ENCODE measurements at regions not wholly inside any gene's neighbourhood (a gene's known extent, or its start where the extent isn't known, plus 50 kb on each side); places are given as distances from the start of the nearest gene placed in this dataset.

DNA sequence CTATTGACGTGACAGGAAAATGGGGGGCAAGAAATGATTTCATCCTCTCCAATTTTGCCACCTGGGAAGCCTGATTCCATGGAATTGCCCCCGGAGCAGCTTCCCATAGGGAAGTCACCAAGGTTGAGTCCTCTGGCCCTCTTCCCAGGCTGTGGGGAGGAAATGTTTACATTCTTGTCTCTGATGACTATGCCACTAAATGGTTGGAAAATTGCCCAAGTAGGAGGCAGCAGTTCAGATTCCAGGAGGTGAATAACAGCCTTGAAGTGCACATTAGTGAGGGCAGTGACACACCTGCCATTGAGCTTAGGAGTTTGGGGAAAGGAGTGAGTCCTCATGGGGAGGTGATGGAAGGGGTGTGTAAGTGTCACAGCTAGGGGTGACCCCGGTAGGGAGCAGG is 449.2 kb upstream of the DCC start:
- no peaks in the 10 kb centered on the region for H3K4me1 Mint-ChIP-seq
- H3K27me3 Mint-ChIP-seq: no peaks in the 10 kb centered on the region
- no peak overlapping the region for H3K27ac Mint-ChIP-seq
- no peak overlapping the region for H3K4me3 Mint-ChIP-seq
- no peaks in the 10 kb centered on the region for H3K36me3 Mint-ChIP-seq (ENCODE audit: low read depth)
- peaks cover 6% of the 10 kb centered on the region for H3K9me3 Mint-ChIP-seq
- ATAC-seq (replicated peaks): no peak

DNA sequence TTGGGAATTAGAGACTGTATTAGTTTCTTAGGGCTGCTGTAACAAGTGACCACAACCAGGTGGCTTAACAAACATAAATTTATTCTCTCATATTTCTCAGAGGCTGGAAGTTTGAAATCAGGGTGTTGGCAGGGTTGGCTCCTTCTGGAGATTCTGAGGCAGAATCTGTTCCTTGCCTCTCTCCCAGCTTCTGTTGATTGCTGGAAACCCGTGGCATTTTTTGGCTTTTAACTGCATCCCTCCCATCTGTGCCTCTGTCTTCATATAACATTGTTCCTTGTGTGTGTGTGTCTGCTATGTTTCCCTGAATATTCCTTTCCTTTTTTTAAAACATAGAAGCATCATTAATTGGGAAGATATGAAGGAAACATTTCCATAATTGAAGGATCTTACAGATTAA is 448.1 kb upstream of the DCC start:
- no peaks in the 10 kb centered on the region for H3K27me3 Mint-ChIP-seq
- ATAC-seq (replicated peaks): no peak
- H3K36me3 Mint-ChIP-seq (ENCODE audit: low read depth): no peaks in the 10 kb centered on the region
- H3K4me1 Mint-ChIP-seq: no peaks in the 10 kb centered on the region
- peaks cover 6% of the 10 kb centered on the region for H3K9me3 Mint-ChIP-seq
- no peak overlapping the region for H3K27ac Mint-ChIP-seq
- no peak overlapping the region for H3K4me3 Mint-ChIP-seq

DNA sequence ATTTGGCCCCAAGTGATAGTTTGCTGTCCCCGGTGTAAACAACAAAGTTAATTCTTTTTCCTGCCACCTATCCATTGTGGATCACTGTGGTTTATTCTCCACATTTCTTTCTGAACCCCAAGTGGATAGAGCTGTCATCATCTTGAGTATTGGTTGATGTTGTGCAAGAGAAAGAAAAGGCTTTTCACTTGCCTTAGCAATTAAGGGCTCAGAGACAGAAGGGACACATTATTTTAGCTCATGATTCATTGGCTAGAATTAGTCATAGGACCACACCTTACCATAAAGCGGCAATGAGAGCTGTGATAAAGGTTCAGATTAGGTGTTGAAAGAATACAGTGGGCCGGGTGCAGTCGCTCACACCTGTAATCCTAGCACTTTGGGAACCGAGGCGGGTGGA is 442.1 kb upstream of the DCC start:
- ATAC-seq (replicated peaks): no peak

DNA sequence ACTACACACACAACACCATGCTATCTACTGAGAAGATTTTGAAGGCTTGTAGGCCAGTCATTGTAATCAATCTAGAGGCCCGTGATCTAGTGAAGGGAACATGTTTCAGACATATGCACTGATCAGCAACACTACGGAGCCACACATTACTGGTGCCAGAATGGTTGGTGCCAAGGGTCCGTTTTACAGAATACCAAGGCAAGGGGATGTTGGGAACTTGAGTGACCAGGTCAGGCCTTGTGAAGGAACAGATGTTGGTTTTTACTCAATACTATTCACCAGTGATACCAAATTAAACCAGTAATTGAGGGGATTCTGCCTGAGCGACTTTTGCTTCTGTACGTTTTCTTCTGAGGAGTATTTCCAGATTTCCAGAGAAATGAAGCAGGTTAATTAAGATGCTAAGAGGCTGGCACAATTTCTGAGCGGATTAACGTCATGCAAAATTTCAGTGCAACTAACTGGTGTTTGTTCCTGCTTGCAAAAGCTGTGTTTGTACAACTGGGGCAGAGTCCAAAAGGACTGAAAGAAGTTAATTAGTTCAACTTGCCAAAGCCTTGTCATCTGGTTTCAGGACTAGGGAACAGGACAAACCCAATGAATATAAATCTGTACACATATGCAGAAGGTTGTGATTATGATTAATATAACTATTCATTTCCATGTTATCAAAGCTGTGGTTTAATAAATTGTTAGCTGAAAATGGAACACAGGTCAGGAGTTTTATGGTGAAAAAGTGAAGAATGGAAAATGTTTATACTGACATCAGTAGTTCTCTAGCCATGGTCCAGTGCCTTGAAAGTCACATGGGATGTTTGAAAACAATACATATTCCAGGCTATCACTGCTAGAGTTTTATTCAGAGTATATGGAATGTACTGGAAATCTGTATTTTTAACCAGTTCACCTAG is 432.1 kb upstream of the DCC start:
- no peaks in the 10 kb centered on the region for H3K27me3 Mint-ChIP-seq
- H3K36me3 Mint-ChIP-seq (ENCODE audit: low read depth): no peaks in the 10 kb centered on the region
- no peak overlapping the region for H3K27ac Mint-ChIP-seq
- no peak overlapping the region for H3K4me3 Mint-ChIP-seq
- no peak for ATAC-seq (replicated peaks)
- no peaks in the 10 kb centered on the region for H3K4me1 Mint-ChIP-seq
- no peaks in the 10 kb centered on the region for H3K9me3 Mint-ChIP-seq

More for the DNA sequence above, 442.1 kb upstream of the DCC start:
- Mint-ChIP-seq H3K9me3 (peaks cover 8% of the 10 kb centered on the region), H3K36me3 (ENCODE audit: low read depth) (no peaks in the 10 kb centered on the region), H3K4me3 (no peak overlapping the region), H3K27ac (no peak overlapping the region), H3K4me1 (no peaks in the 10 kb centered on the region), H3K27me3 (no peaks in the 10 kb centered on the region)

DNA sequence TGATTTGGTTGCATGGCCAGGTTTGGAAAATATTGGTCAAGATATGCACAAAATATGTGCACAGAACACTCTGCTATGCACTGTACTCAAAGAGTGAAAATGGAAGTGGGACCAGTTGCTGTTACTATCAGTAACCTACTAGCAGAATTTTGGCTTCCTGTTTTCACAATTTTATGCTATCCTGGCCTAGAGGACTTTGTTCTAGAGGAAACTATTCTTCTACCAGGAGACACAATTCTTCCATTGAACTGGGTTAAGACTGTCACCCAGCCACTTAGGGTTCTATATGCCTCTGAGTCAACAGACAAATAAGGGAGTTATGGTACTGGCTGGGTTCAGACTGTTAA is 431.4 kb upstream of the DCC start:
- ATAC-seq (replicated peaks): no peak
- no peaks in the 10 kb centered on the region for H3K27me3 Mint-ChIP-seq
- H3K9me3 Mint-ChIP-seq: no peaks in the 10 kb centered on the region
- no peaks in the 10 kb centered on the region for H3K4me1 Mint-ChIP-seq
- H3K36me3 Mint-ChIP-seq (ENCODE audit: low read depth): no peaks in the 10 kb centered on the region
- H3K27ac Mint-ChIP-seq: no peak overlapping the region
- no peak overlapping the region for H3K4me3 Mint-ChIP-seq

DNA sequence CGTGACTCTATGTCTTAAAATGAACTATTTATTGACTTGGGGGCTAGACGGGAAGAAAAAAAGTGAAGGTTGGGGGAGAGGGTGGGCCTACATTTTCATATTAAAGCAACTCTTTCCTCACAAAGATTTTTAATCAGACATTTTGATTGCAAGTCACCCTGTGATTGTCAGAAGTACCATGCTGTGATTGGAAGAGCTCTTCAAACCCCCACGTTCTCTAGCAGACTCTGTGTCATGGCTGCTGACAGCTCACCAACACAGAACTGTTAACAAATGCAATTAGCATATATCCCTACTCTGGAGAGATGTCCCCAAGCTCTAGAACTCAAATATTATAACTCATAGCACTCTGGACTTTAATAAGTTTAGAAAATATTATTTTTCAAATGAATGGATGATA is 428.4 kb upstream of the DCC start:
- Mint-ChIP-seq H3K36me3 (ENCODE audit: low read depth) (no peaks in the 10 kb centered on the region), H3K27ac (no peak overlapping the region), H3K9me3 (no peaks in the 10 kb centered on the region), H3K4me1 (no peaks in the 10 kb centered on the region), H3K27me3 (no peaks in the 10 kb centered on the region), H3K4me3 (no peak overlapping the region)
- ATAC-seq (replicated peaks): no peak

DNA sequence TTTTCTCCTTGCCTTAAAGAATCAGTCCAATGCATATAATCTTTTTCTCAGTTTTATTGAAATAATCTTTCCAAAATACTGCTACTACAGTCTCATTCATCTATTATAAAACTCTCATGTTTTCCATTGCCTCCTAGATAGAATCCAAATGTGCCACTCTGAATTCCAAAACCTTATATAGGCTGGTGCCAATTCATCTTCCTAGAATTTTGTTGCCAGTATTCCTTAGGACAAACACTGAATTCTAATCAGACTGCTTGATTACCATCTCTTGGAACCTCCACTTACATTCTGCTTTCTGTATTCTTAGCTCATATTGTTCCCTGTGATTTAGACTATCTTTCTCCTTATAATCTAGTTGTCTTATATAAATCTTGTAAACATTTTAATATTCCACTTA is 427.6 kb upstream of the DCC start:
- H3K4me3 Mint-ChIP-seq: no peak overlapping the region
- H3K9me3 Mint-ChIP-seq: no peaks in the 10 kb centered on the region
- no peaks in the 10 kb centered on the region for H3K27me3 Mint-ChIP-seq
- no peaks in the 10 kb centered on the region for H3K36me3 Mint-ChIP-seq (ENCODE audit: low read depth)
- no peak overlapping the region for H3K27ac Mint-ChIP-seq
- no peaks in the 10 kb centered on the region for H3K4me1 Mint-ChIP-seq
- no peak for ATAC-seq (replicated peaks)

DNA sequence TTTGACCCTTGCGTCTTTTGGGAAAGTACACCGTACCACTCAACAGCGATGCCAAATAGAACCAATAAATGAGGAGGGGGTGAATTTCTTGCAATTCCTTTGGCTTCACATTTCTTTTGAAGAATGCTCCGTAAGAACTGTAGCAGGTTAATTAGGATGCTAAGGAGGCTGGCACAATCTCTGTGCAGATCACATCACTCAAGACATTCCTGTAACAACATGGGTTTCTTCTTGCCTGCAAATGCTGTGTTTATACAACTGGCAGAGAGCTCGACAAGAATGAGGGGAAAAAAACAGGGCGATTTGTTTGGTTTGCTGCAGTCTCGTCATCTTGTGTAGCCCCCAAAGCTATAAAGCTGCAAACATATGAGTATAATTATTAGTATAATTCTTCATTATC is 424.8 kb upstream of the DCC start:
- no peak overlapping the region for H3K27ac Mint-ChIP-seq
- H3K4me3 Mint-ChIP-seq: no peak overlapping the region
- no peaks in the 10 kb centered on the region for H3K4me1 Mint-ChIP-seq
- peaks cover 3% of the 10 kb centered on the region for H3K27me3 Mint-ChIP-seq
- no peak for ATAC-seq (replicated peaks)
- no peaks in the 10 kb centered on the region for H3K36me3 Mint-ChIP-seq (ENCODE audit: low read depth)
- H3K9me3 Mint-ChIP-seq: peaks cover 4% of the 10 kb centered on the region

DNA sequence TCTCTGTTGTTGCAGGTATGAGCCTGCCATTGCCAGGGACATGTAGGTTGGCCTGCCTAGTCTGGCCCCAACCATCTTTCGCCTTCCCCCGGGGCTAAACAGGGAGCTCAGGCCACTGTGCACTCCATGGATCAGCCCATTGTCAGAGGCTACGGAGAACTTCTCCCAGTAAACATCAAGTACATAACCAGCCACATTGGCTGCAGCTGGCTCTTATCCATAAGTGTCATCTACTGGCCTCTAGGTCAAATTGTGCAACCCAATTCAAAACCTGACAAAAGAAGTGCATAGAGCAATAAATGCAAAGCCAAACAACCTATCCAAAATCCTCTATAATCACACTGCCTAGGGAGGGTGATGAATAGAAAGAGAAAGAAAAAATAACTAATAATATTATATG is 418.1 kb upstream of the DCC start:
- H3K36me3 Mint-ChIP-seq (ENCODE audit: low read depth): no peaks in the 10 kb centered on the region
- H3K4me1 Mint-ChIP-seq: no peaks in the 10 kb centered on the region
- peaks cover 3% of the 10 kb centered on the region for H3K27me3 Mint-ChIP-seq
- no peak for ATAC-seq (replicated peaks)
- H3K4me3 Mint-ChIP-seq: no peak overlapping the region
- H3K27ac Mint-ChIP-seq: no peak overlapping the region
- H3K9me3 Mint-ChIP-seq: peaks cover 10% of the 10 kb centered on the region

DNA sequence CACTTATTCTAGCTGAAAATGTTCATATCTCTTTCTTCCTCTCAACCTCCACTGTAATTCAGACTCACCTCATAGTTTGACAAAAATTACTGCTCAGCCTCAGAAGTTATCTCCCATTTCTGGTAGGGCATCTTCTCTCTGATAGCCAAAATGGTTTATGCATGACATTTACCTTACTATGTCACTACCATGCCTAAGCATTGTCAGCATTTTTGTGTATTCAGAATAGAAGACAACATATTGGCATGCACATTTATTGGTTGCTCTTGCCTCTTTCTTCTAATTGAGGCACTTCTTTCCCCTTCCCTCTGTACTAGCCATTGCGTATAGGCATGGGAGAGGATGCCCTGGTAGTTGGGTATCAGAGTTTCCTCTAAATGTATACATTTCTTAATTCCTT is 406.1 kb upstream of the DCC start:
- Mint-ChIP-seq H3K27ac (no peak overlapping the region), H3K4me3 (no peak overlapping the region), H3K4me1 (no peaks in the 10 kb centered on the region), H3K9me3 (peaks cover 14% of the 10 kb centered on the region), H3K27me3 (no peaks in the 10 kb centered on the region), H3K36me3 (ENCODE audit: low read depth) (no peaks in the 10 kb centered on the region)
- no peak for ATAC-seq (replicated peaks)

DNA sequence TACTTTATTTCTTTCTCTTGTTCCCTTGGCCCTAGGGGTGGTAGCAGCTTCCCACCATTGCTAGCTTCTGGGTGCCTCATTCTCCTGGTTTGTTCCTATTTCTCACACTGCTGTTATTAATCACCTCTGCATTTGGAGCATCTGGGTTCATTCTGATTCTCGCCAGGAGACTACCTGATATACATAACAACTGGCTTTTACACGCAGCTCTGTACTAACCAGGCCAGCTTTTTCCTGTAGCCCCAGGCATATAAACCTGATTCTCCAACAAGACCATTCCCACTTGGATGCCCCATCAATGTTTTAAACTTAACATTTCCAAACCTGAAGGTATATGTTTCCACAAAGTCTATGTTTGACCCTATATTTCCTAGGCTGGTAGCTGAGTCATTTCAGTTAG is 403.9 kb upstream of the DCC start:
- Mint-ChIP-seq H3K9me3 (peaks cover 15% of the 10 kb centered on the region), H3K27me3 (no peaks in the 10 kb centered on the region), H3K4me3 (no peak overlapping the region), H3K4me1 (no peaks in the 10 kb centered on the region), H3K36me3 (ENCODE audit: low read depth) (no peaks in the 10 kb centered on the region), H3K27ac (no peak overlapping the region)
- no peak for ATAC-seq (replicated peaks)

DNA sequence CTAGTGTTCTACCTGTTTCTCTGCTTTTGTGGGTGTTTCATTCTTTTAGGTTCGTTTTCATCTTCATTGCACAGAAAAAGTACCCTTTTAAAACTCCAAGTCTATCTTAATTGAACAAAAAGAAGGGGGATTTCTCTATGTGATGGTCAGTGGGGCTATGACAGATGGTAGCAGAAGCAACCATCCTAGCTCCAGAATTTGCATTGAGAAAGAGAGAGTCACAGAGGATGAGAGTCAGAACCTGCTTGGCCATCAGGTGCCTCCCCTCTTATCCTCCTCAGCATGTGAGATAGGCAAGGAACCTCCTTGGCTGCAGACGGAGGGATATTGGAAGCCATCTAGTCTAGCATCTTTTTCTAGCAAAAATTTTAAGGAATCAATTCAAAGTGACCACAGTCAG is 398.0 kb upstream of the DCC start:
- Mint-ChIP-seq H3K27me3 (no peaks in the 10 kb centered on the region), H3K4me1 (no peaks in the 10 kb centered on the region), H3K4me3 (no peak overlapping the region), H3K9me3 (peaks cover 10% of the 10 kb centered on the region), H3K27ac (no peak overlapping the region), H3K36me3 (ENCODE audit: low read depth) (no peaks in the 10 kb centered on the region)
- ATAC-seq (replicated peaks): no peak

DNA sequence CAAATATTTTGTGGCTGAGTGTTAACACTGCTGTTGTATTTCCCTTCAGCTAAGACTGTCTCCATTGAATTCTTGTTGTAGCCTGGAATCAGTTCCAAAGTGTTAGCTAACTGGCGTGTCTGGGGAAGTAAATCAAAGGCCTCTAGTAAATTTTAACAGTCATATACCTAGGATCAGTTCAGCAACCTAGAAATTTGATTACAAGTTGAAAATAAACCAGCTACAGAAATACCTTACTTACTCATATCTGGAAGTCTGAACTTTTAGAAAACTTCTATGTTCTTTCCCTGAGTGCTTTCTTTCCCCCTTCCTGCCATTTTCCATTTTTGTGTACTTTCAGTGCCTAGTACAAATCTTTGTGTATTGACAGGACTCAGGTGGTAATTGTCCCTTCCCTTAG is 396.7 kb upstream of the DCC start:
- Mint-ChIP-seq H3K4me1 (no peaks in the 10 kb centered on the region), H3K27me3 (no peaks in the 10 kb centered on the region), H3K9me3 (peaks cover 10% of the 10 kb centered on the region), H3K27ac (no peak overlapping the region), H3K4me3 (no peak overlapping the region), H3K36me3 (ENCODE audit: low read depth) (no peaks in the 10 kb centered on the region)
- no peak for ATAC-seq (replicated peaks)

DNA sequence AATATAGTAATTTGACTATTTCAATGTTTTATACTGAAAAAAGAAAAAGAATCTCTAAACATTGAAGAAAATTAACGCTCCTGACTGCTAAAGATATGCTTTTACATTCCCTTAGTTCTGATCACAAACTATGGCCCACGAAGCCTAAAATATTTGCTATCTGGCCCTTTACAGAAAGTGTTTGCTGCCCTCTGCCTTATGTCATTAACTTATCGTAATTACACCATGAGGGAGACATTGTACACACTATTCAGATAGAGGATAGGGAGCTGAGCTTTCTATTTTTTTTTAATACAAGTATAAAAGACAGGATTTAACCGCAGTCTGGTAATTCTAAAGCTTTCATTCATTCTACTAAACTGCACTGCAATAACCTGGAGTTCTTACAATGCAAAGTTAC is 393.1 kb upstream of the DCC start:
- Mint-ChIP-seq H3K9me3 (peaks cover 4% of the 10 kb centered on the region), H3K4me3 (no peak overlapping the region), H3K4me1 (no peaks in the 10 kb centered on the region), H3K36me3 (ENCODE audit: low read depth) (no peaks in the 10 kb centered on the region), H3K27ac (no peak overlapping the region), H3K27me3 (no peaks in the 10 kb centered on the region)
- ATAC-seq (replicated peaks): no peak

DNA sequence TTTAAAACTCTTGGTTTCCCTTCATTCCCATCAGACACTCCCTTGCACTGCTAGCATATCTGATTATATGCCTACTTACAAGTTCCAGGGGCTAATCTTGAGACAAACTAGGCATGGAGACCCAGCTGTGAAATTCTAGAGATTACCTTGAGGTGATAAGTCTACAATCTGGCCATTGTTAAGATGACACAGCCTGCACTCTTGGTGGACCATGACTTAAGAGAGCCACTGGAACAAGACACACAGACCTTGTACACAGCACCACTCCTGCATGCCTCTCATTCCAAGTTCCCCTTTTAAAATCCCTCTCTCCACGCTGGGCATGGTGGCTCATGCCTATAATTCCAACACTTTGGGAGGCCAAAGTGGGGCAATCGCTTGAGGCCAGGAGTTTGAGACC is 387.2 kb upstream of the DCC start:
- Mint-ChIP-seq H3K4me3 (no peak overlapping the region), H3K4me1 (no peaks in the 10 kb centered on the region), H3K27ac (no peak overlapping the region), H3K36me3 (ENCODE audit: low read depth) (no peaks in the 10 kb centered on the region), H3K27me3 (no peaks in the 10 kb centered on the region), H3K9me3 (peaks cover 11% of the 10 kb centered on the region)
- no peak for ATAC-seq (replicated peaks)

DNA sequence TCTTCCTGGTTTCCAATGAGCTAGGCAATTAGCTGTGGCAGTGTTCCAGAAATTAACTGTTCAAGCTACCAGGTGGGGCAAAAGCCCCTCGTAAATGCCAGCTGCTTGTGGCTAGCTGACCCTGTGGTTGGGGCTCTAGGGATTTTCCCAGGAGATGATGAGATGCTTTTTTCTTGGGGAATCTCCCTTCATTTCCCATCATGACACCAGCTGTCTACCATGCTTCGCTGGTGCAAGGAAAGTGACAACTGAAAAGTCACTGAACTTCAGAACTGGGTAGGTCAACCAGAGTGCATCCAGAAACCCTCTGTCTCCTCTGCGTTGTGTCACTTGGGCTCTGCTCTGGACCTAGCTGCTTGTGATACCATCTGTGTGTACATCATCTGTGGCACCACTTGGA is 386.5 kb upstream of the DCC start:
- H3K36me3 Mint-ChIP-seq (ENCODE audit: low read depth): no peaks in the 10 kb centered on the region
- no peak overlapping the region for H3K4me3 Mint-ChIP-seq
- ATAC-seq (replicated peaks): no peak
- no peaks in the 10 kb centered on the region for H3K27me3 Mint-ChIP-seq
- peaks cover 11% of the 10 kb centered on the region for H3K9me3 Mint-ChIP-seq
- no peaks in the 10 kb centered on the region for H3K4me1 Mint-ChIP-seq
- H3K27ac Mint-ChIP-seq: no peak overlapping the region

Measured in activated T-helper 17 cell treated with anti-CD3 and anti-CD28 coated beads, Interleukin-2, amount 50 U/mL, for 72 hours (primary cell).